ENCODE measurements at regions not wholly inside any gene's neighbourhood (a gene's known extent, or its start where the extent isn't known, plus 50 kb on each side); places are given as distances from the start of the nearest gene placed in this dataset.

GRCh38 chr1:88291611-88292354 lies 392.3 kb upstream of the PKN2 start:
- no peak overlapping the region for H3K14ac ChIP-seq (ENCODE audit: low read length)
- WGBS, 2 donors (ENCODE audit: extremely low coverage in 2 of 2, insufficient read length in 2 of 2, insufficient replicate concordance in 1 of 2) = no CpG with 5 or more reads among the region's 5 CpGs
- no peak overlapping the region for H2BK120ac ChIP-seq (ENCODE audit: low read depth, low read length)
- H4K91ac ChIP-seq (ENCODE audit: low read depth, low read length, poor library complexity) = no peak overlapping the region
- H3K4me1 ChIP-seq (ENCODE audit: control insufficient read depth in 2 of 2, insufficient read depth in 1 of 2, low read depth in 1 of 2, low read length in 2 of 2) = peaks cover 3 to 7% of the 10 kb centered on the region in 2 donors
- H3K9ac ChIP-seq (ENCODE audit: low read depth, low read length, poor library complexity) = no peak overlapping the region
- no peak overlapping the region for H3K23ac ChIP-seq (ENCODE audit: low read depth, low read length, poor library complexity)
- no peaks in the 10 kb centered on the region for H3K27me3 ChIP-seq (ENCODE audit: control insufficient read depth in 3 of 3, insufficient read depth in 3 of 3, low read depth in 1 of 3, low read length in 3 of 3)
- no peak overlapping the region for H2AFZ ChIP-seq (ENCODE audit: low read length)
- H3K36me3 ChIP-seq (replicated peaks in 1 of 2; ENCODE audit: control insufficient read depth in 2 of 2, insufficient read depth in 2 of 2, low read length in 2 of 2) = no peaks in the 10 kb centered on the region
- H3K27ac ChIP-seq (replicated peaks; ENCODE audit: low read length) = no peak overlapping the region
- no peak overlapping the region for H3K18ac ChIP-seq (ENCODE audit: low read length)
- H2BK12ac ChIP-seq (ENCODE audit: low read length) = no peak overlapping the region
- H3K4ac ChIP-seq (ENCODE audit: low read length) = no peak overlapping the region
- H2BK5ac ChIP-seq (ENCODE audit: low read length) = no peak overlapping the region
- H3K79me1 ChIP-seq (ENCODE audit: low read depth, low read length) = no peaks in the 10 kb centered on the region
- no peak overlapping the region for H2AK5ac ChIP-seq (ENCODE audit: low read depth, low read length)
- no peak overlapping the region for H4K8ac ChIP-seq (ENCODE audit: low read depth, low read length)
- H2BK15ac ChIP-seq (ENCODE audit: low read length) = no peak overlapping the region
- no peaks in the 10 kb centered on the region for H3K9me3 ChIP-seq (replicated peaks in 1 of 2; ENCODE audit: control insufficient read depth in 2 of 2, insufficient read depth in 1 of 2, low read depth in 1 of 2, low read length in 2 of 2)
- no peak overlapping the region for H3K4me2 ChIP-seq (ENCODE audit: insufficient read depth, low read length, poor library complexity, severe bottlenecking)
- no peak overlapping the region for H3K4me3 ChIP-seq (ENCODE audit: low read length in 2 of 2)
- no peak for DNase-seq (ENCODE audit: low spot score)

- Histone ChIP-seq H3K79me1 (ENCODE audit: low read depth, low read length) (no peaks in the 10 kb centered on the region), H3K4me2 (ENCODE audit: insufficient read depth, low read length, poor library complexity, severe bottlenecking) (no peak overlapping the region), H3K27ac (replicated peaks; ENCODE audit: low read length) (no peak overlapping the region), H4K8ac (ENCODE audit: low read depth, low read length) (no peak overlapping the region), H3K9me3 (replicated peaks in 1 of 2; ENCODE audit: control insufficient read depth in 2 of 2, insufficient read depth in 1 of 2, low read depth in 1 of 2, low read length in 2 of 2) (no peaks in the 10 kb centered on the region), H2BK120ac (ENCODE audit: low read depth, low read length) (no peak overlapping the region), H2AFZ (ENCODE audit: low read length) (no peak overlapping the region), H2BK12ac (ENCODE audit: low read length) (no peak overlapping the region), H3K36me3 (replicated peaks in 1 of 2; ENCODE audit: control insufficient read depth in 2 of 2, insufficient read depth in 2 of 2, low read length in 2 of 2) (no peaks in the 10 kb centered on the region), H3K18ac (ENCODE audit: low read length) (no peak overlapping the region), H3K4ac (ENCODE audit: low read length) (no peak overlapping the region), H2BK5ac (ENCODE audit: low read length) (no peak overlapping the region), H3K4me1 (ENCODE audit: control insufficient read depth in 2 of 2, insufficient read depth in 1 of 2, low read depth in 1 of 2, low read length in 2 of 2) (peaks cover 3 to 7% of the 10 kb centered on the region in 2 donors), H2BK15ac (ENCODE audit: low read length) (no peak overlapping the region), H3K23ac (ENCODE audit: low read depth, low read length, poor library complexity) (no peak overlapping the region), H3K4me3 (ENCODE audit: low read length in 2 of 2) (no peak overlapping the region), H3K14ac (ENCODE audit: low read length) (no peak overlapping the region), H3K27me3 (ENCODE audit: control insufficient read depth in 3 of 3, insufficient read depth in 3 of 3, low read depth in 1 of 3, low read length in 3 of 3) (no peaks in the 10 kb centered on the region), H3K9ac (ENCODE audit: low read depth, low read length, poor library complexity) (no peak overlapping the region), H2AK5ac (ENCODE audit: low read depth, low read length) (no peak overlapping the region), H4K91ac (ENCODE audit: low read depth, low read length, poor library complexity) (no peak overlapping the region)
- DNase-seq (ENCODE audit: low spot score) = no peak
- WGBS, 2 donors (ENCODE audit: extremely low coverage in 2 of 2, insufficient read length in 2 of 2, insufficient replicate concordance in 1 of 2) = no CpG with 5 or more reads among the region's 1 CpG
These were observed 390.3 kb upstream of the PKN2 start for GRCh38 chr1:88293691-88294190.

GRCh38 chr1:88296227-88296626 lies 387.8 kb upstream of the PKN2 start:
- Histone ChIP-seq H4K91ac (ENCODE audit: low read depth, low read length, poor library complexity) (no peak overlapping the region), H2BK120ac (ENCODE audit: low read depth, low read length) (no peak overlapping the region), H3K14ac (ENCODE audit: low read length) (no peak overlapping the region), H3K9ac (ENCODE audit: low read depth, low read length, poor library complexity) (no peak overlapping the region), H3K4me3 (ENCODE audit: low read length in 2 of 2) (no peak overlapping the region), H3K79me1 (ENCODE audit: low read depth, low read length) (no peaks in the 10 kb centered on the region), H3K4ac (ENCODE audit: low read length) (no peak overlapping the region), H3K9me3 (replicated peaks in 1 of 2; ENCODE audit: control insufficient read depth in 2 of 2, insufficient read depth in 1 of 2, low read depth in 1 of 2, low read length in 2 of 2) (no peaks in the 10 kb centered on the region), H4K8ac (ENCODE audit: low read depth, low read length) (no peak overlapping the region), H3K27me3 (ENCODE audit: control insufficient read depth in 3 of 3, insufficient read depth in 3 of 3, low read depth in 1 of 3, low read length in 3 of 3) (no peaks in the 10 kb centered on the region), H3K4me1 (ENCODE audit: control insufficient read depth in 2 of 2, insufficient read depth in 1 of 2, low read depth in 1 of 2, low read length in 2 of 2) (peaks cover 3 to 7% of the 10 kb centered on the region in 2 donors), H2BK15ac (ENCODE audit: low read length) (no peak overlapping the region), H3K18ac (ENCODE audit: low read length) (no peak overlapping the region), H3K27ac (replicated peaks; ENCODE audit: low read length) (no peak overlapping the region), H2AFZ (ENCODE audit: low read length) (peak overlapping the region; percentile 72), H2AK5ac (ENCODE audit: low read depth, low read length) (no peak overlapping the region), H3K36me3 (replicated peaks in 1 of 2; ENCODE audit: control insufficient read depth in 2 of 2, insufficient read depth in 2 of 2, low read length in 2 of 2) (no peaks in the 10 kb centered on the region), H2BK12ac (ENCODE audit: low read length) (no peak overlapping the region), H3K4me2 (ENCODE audit: insufficient read depth, low read length, poor library complexity, severe bottlenecking) (no peak overlapping the region), H3K23ac (ENCODE audit: low read depth, low read length, poor library complexity) (no peak overlapping the region), H2BK5ac (ENCODE audit: low read length) (no peak overlapping the region)
- no CpG with 5 or more reads among the region's 2 CpGs for WGBS, 2 donors (ENCODE audit: extremely low coverage in 2 of 2, insufficient read length in 2 of 2, insufficient replicate concordance in 1 of 2)
- no peak for DNase-seq (ENCODE audit: low spot score)

GRCh38 chr1:88296642-88297041 lies 387.4 kb upstream of the PKN2 start:
- H3K36me3 ChIP-seq (replicated peaks in 1 of 2; ENCODE audit: control insufficient read depth in 2 of 2, insufficient read depth in 2 of 2, low read length in 2 of 2) = no peaks in the 10 kb centered on the region
- DNase-seq (ENCODE audit: low spot score) = no peak
- no peak overlapping the region for H2BK5ac ChIP-seq (ENCODE audit: low read length)
- no peak overlapping the region for H3K9ac ChIP-seq (ENCODE audit: low read depth, low read length, poor library complexity)
- H4K8ac ChIP-seq (ENCODE audit: low read depth, low read length) = no peak overlapping the region
- no peak overlapping the region for H4K91ac ChIP-seq (ENCODE audit: low read depth, low read length, poor library complexity)
- H3K18ac ChIP-seq (ENCODE audit: low read length) = no peak overlapping the region
- no peaks in the 10 kb centered on the region for H3K27me3 ChIP-seq (ENCODE audit: control insufficient read depth in 3 of 3, insufficient read depth in 3 of 3, low read depth in 1 of 3, low read length in 3 of 3)
- no peak overlapping the region for H3K4me2 ChIP-seq (ENCODE audit: insufficient read depth, low read length, poor library complexity, severe bottlenecking)
- H3K23ac ChIP-seq (ENCODE audit: low read depth, low read length, poor library complexity) = no peak overlapping the region
- no peak overlapping the region for H2AK5ac ChIP-seq (ENCODE audit: low read depth, low read length)
- no peak overlapping the region for H3K4me3 ChIP-seq (ENCODE audit: low read length in 2 of 2)
- no peaks in the 10 kb centered on the region for H3K9me3 ChIP-seq (replicated peaks in 1 of 2; ENCODE audit: control insufficient read depth in 2 of 2, insufficient read depth in 1 of 2, low read depth in 1 of 2, low read length in 2 of 2)
- H2BK12ac ChIP-seq (ENCODE audit: low read length) = no peak overlapping the region
- no peak overlapping the region for H2BK120ac ChIP-seq (ENCODE audit: low read depth, low read length)
- H3K4me1 ChIP-seq (ENCODE audit: control insufficient read depth in 2 of 2, insufficient read depth in 1 of 2, low read depth in 1 of 2, low read length in 2 of 2) = peaks cover 3 to 7% of the 10 kb centered on the region in 2 donors
- no peak overlapping the region for H2BK15ac ChIP-seq (ENCODE audit: low read length)
- H3K14ac ChIP-seq (ENCODE audit: low read length) = no peak overlapping the region
- no CpG with 5 or more reads among the region's 2 CpGs for WGBS, 2 donors (ENCODE audit: extremely low coverage in 2 of 2, insufficient read length in 2 of 2, insufficient replicate concordance in 1 of 2)
- H3K27ac ChIP-seq (replicated peaks; ENCODE audit: low read length) = no peak overlapping the region
- H3K79me1 ChIP-seq (ENCODE audit: low read depth, low read length) = no peaks in the 10 kb centered on the region
- peak overlapping the region; percentile 72 for H2AFZ ChIP-seq (ENCODE audit: low read length)
- no peak overlapping the region for H3K4ac ChIP-seq (ENCODE audit: low read length)
